Right lobe of liver (tissue), 6 donors: ENCODE measurements at regions not wholly inside any gene's neighbourhood (a gene's known extent, or its start where the extent isn't known, plus 50 kb on each side); places are given as distances from the start of the nearest gene placed in this dataset.

ENCODE experiments used
- ATAC-seq, 4 donors: fragments of 200-7000 bp; cut with Tn5 transposase; one replicate each; pipeline ENCODE4 v1.9.1; 2020; ENCODE audit warnings: mild to moderate bottlenecking in 4 of 4, moderate library complexity in 4 of 4
- DNase-seq, 3 donors: peaks; one replicate each; pipeline ENCODE4 v3.0.0-alpha.2; 2020
- H3K27ac ChIP-seq, 3 donors: fragments of 200-600 bp; one replicate each; pipeline ENCODE4 v1.8.0; 2022
- H3K27me3 ChIP-seq, 2 donors: fragments of 200-600 bp; one replicate each; pipeline ENCODE4 v1.8.0; 2022
- H3K36me3 ChIP-seq, 4 donors: fragments of 200-600 bp; sonication (generic) in 1 of 4; one replicate each; pipeline versions ENCODE4 v1.5.1 to v1.8.0; 2017 to 2022; ENCODE audit warnings: control low read depth in 1 of 4
- H3K4me1 ChIP-seq, 4 donors: fragments of 200-600 bp; sonication (generic) in 1 of 4; one replicate each; pipeline versions ENCODE4 v1.5.1 to v1.8.0; 2017 to 2022; ENCODE audit warnings: control low read depth in 1 of 4
- H3K4me3 ChIP-seq, 3 donors: fragments of 200-600 bp; one replicate each; pipeline ENCODE4 v1.8.0; 2022
- H3K9me3 ChIP-seq, 4 donors: fragments of 200-600 bp; sonication (generic) in 1 of 4; one replicate each; pipeline versions ENCODE4 v1.5.1 to v1.8.0; 2017 to 2022; ENCODE audit warnings: control low read depth in 1 of 4
- CTCF ChIP-seq, 4 donors: fragments of 200-600 bp in 3 of 4; fragments of 450-650 bp in 1 of 4; IDR thresholded peaks; one replicate each; pipeline versions ENCODE4 v1.5.1 to v1.8.0; 2016 to 2022; ENCODE audit warnings: antibody characterized with exemption in 4 of 4, mild to moderate bottlenecking in 2 of 4
- POLR2A ChIP-seq: fragments of 450-650 bp; IDR thresholded peaks from one replicate; pipeline ENCODE4 v1.6.1; 2017; ENCODE audit warnings: antibody characterized with exemption, mild to moderate bottlenecking
- WGBS: methylation state at CpG from one replicate; pipeline ENCODE4 v1.1.6; 2018; ENCODE audit warnings: low coverage, low lambda C conversion rate; ENCODE audit not compliant: insufficient coverage; ENCODE audit errors: missing lambda C conversion rate; 5-methylcytosine and 5-hydroxymethylcytosine counted together
- intact Hi-C, 2 donors: fragments of 100-400 bp; cut with DNase I; formaldehyde crosslinking; loops; one replicate each; pipeline versions ENCODE4 v1.11.2 to v1.14.1; 2022
- donor health status: DM: no; HTN: yes; CAD: no.
- donor health status: DM: no; HTN: no; CAD: no.
- donor health status: DM: no; HTN: no; CAD: no.
- donor health status: DM: no; HTN: yes; CAD: no.
- donor health status: DM: no; HTN: yes; CAD: no.

DNA sequence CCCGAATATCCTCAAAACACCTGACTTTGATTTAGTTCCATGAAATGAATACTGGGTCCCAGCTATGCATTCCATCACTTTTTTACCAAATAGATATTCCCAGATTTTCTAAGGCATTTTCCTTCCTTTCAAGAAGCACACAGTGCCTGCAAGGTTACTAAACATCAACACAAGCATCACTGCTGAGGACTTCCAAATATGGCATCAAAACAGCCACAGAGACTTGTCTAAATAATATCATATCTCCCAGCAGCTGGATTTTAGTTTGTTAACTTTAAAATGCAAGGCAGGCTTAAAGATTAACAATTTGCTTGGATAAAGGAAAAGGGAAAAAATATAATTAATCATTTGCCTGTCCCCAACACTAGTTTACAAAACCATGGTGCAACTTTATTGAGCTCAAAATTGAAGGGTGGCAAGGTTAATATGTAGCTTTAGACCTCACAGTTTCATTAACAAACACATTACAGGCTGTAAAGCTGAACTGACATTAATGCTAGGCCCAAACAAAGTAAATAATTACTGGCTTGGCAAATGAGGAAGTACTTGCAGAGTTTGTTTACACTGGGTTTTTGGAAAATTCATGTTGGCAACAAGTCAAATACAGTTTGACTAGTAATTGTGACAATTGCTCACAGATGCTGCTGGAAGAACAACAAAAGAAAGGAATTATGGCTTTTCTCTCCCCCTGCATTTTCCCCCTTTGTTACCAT lies 401.7 kb upstream of the CDIN1 start:
- Histone ChIP-seq H3K36me3 (no peaks in the 10 kb centered on the region), H3K27ac (peak overlapping the region; percentile 22 to 58 (median 45))
- WGBS, result 37% methylated on average over 1 of the region's 1 CpG

GRCh38 chr15:36178303-36178633 lies 401.2 kb upstream of the CDIN1 start:
- H3K27me3 ChIP-seq, result no peaks in the 10 kb centered on the region
- WGBS, result 51% methylated on average over 2 of the region's 2 CpGs
- no peak for TF ChIP-seq POLR2A
- no peak for TF ChIP-seq CTCF (IDR thresholded peaks at IDR 0.05)
- H3K4me3 ChIP-seq, result no peak overlapping the region
- H3K36me3 ChIP-seq, result no peaks in the 10 kb centered on the region
- H3K27ac ChIP-seq, result peak overlapping the region in 2 of 3 donors; percentile 12 to 14
- intact Hi-C loops, result no loop called here
- peaks cover 0 to 29% (median 14%) of the 10 kb centered on the region in 4 donors for H3K4me1 ChIP-seq
- ATAC-seq, result peak in 1 of 4 donors; percentile 18
- DNase-seq, result no peak
- H3K9me3 ChIP-seq, result no peaks in the 10 kb centered on the region

More for the DNA sequence above, 401.7 kb upstream of the CDIN1 start:
- intact Hi-C loops, result no loop called here
- TF ChIP-seq CTCF (IDR thresholded peaks at IDR 0.05), result peak in 1 of 4 donors; percentile 13
- no peak for TF ChIP-seq POLR2A
- Histone ChIP-seq H3K4me1 (peaks cover 0 to 29% (median 14%) of the 10 kb centered on the region in 4 donors), H3K4me3 (no peak overlapping the region), H3K9me3 (no peaks in the 10 kb centered on the region), H3K27me3 (no peaks in the 10 kb centered on the region)
- ATAC-seq (peak; percentile 91 to 98 (median 94)), DNase-seq (no peak)

GRCh38 chr15:36183201-36183600 lies 396.2 kb upstream of the CDIN1 start:
- intact Hi-C loops, result no loop called here
- Histone ChIP-seq H3K9me3 (no peaks in the 10 kb centered on the region), H3K4me3 (no peak overlapping the region), H3K27me3 (no peaks in the 10 kb centered on the region), H3K27ac (no peak overlapping the region), H3K36me3 (no peaks in the 10 kb centered on the region), H3K4me1 (peaks cover 0 to 14% (median 5%) of the 10 kb centered on the region in 4 donors)
- no peak for TF ChIP-seq POLR2A
- no peak for TF ChIP-seq CTCF (IDR thresholded peaks at IDR 0.05)
- ATAC-seq (no peak), DNase-seq (no peak)
- WGBS, result 87% methylated on average over 2 of the region's 2 CpGs

- DNase-seq, result no peak
- H3K9me3 ChIP-seq, result no peaks in the 10 kb centered on the region
- intact Hi-C loops, result no loop called here
- peaks cover 0 to 5% (median 0%) of the 10 kb centered on the region in 4 donors for H3K4me1 ChIP-seq
- H3K36me3 ChIP-seq, result no peaks in the 10 kb centered on the region
- 82% methylated on average over 1 of the region's 1 CpG for WGBS
- H3K4me3 ChIP-seq, result no peak overlapping the region
- ATAC-seq, result no peak
- TF ChIP-seq CTCF (IDR thresholded peaks at IDR 0.05) (no peak), POLR2A (no peak)
- no peaks in the 10 kb centered on the region for H3K27me3 ChIP-seq
- H3K27ac ChIP-seq, result no peak overlapping the region
Measured at GRCh38 chr15:36185438-36185837, 394.0 kb upstream of the CDIN1 start.
